Gastrocnemius medialis (tissue), 4 donors: ENCODE measurements at regions not wholly inside any gene's neighbourhood (a gene's known extent, or its start where the extent isn't known, plus 50 kb on each side); places are given as distances from the start of the nearest gene placed in this dataset.

ENCODE experiments used
- ATAC-seq, 2 donors: fragments of 150-250 bp; one replicate each; pipeline ENCODE4 v1.9.1; 2016
- DNase-seq, 2 donors: peaks; one replicate each; pipeline ENCODE4 v3.0.0-alpha.2; 2019
- H3K27ac ChIP-seq, 4 donors: fragments of 200-600 bp; sonication (generic); 1 replicate in 1 of 4; 2 replicates in 3 of 4; pipeline ENCODE4 v1.5.1; 2016 to 2018; ENCODE audit warnings: mild to moderate bottlenecking in 2 of 4, moderate library complexity in 1 of 4
- H3K27me3 ChIP-seq, 3 donors: fragments of 200-600 bp; sonication (generic) in 2 of 3; 1 replicate in 1 of 3; 2 replicates in 2 of 3; pipeline versions ENCODE4 v1.5.1 to v1.6.0; 2016 to 2019; ENCODE audit warnings: mild to moderate bottlenecking in 1 of 3, moderate library complexity in 1 of 3
- H3K36me3 ChIP-seq, 2 donors: fragments of 200-600 bp; sonication (generic) in 1 of 2; one replicate each; pipeline ENCODE4 v1.5.1; 2017 to 2018
- H3K4me1 ChIP-seq, 2 donors: fragments of 200-600 bp; sonication (generic) in 1 of 2; one replicate each; pipeline ENCODE4 v1.5.1; 2016 to 2017; ENCODE audit warnings: mild to moderate bottlenecking in 2 of 2
- H3K4me3 ChIP-seq, 4 donors: fragments of 200-600 bp; sonication (generic) in 3 of 4; 1 replicate in 1 of 4; 2 replicates in 3 of 4; pipeline ENCODE4 v1.5.1; 2016 to 2019; ENCODE audit warnings: mild to moderate bottlenecking in 2 of 4
- H3K9me3 ChIP-seq, 3 donors: fragments of 200-600 bp; sonication (generic) in 2 of 3; 1 replicate in 1 of 3; 2 replicates in 2 of 3; pipeline ENCODE4 v1.5.1; 2016 to 2019
- POLR2A ChIP-seq, 2 donors: fragments of 450-650 bp; IDR thresholded peaks; one replicate each; pipeline ENCODE4 v1.6.1; 2017; ENCODE audit warnings: antibody characterized with exemption in 2 of 2, mild to moderate bottlenecking in 2 of 2, moderate library complexity in 2 of 2
- in situ Hi-C, 4 donors: fragments of 200-750 bp; cut with MboI; loops; one replicate each; pipeline versions ENCODE4 v1.15.0 to v1.8.0; 2017; ENCODE audit warnings: low sequenced_read_pairs in 4 of 4
- intact Hi-C: fragments of 100-400 bp; cut with DNase I; formaldehyde crosslinking; loops from one replicate; pipeline ENCODE4 v1.15.1; 2023; ENCODE audit warnings: low total_unique reads
- TF ChIP-seq, protein P1 (sequence below), 5 experiments: fragments of 450-650 bp in 3 of 5; fragments of 200-600 bp in 2 of 5; sonication (generic) in 2 of 5; IDR thresholded peaks in 4 of 5; conservative IDR thresholded peaks in 1 of 5; 1 replicate in 4 of 5; 2 replicates in 1 of 5; pipeline ENCODE4 v1.5.1; 2016 to 2019; ENCODE audit warnings: antibody characterized with exemption in 5 of 5, mild to moderate bottlenecking in 3 of 5, moderate library complexity in 3 of 5

DNA sequence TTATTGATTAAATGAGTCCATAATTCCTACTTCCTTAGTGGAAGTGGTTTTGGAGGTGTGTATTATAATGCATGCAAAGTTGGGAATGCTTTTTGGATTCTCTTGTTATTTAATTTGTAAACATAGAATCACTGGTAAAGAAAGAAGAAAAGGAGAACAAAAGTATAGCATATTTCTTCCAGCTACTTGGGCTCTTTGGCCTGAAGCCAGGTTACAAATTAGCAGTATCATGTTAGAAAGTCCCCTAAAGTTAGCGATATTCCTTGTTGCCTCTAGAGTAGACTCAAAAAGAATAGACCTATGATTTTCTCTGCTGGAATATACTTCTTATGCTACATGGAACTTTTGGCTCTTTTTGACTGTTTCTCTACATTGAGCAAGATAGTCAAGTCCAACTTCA, 60.6 kb upstream of the CD28 start:
- DNase-seq (no peak), ATAC-seq (no peak)
- no peaks in the 10 kb centered on the region for H3K27me3 ChIP-seq
- no peaks in the 10 kb centered on the region for H3K36me3 ChIP-seq
- no peak overlapping the region for H3K4me3 ChIP-seq
- H3K4me1 ChIP-seq = peaks cover 17 to 28% of the 10 kb centered on the region in 2 donors
- no peak overlapping the region for H3K27ac ChIP-seq
- in situ Hi-C loops = no loop called here
- H3K9me3 ChIP-seq = no peaks in the 10 kb centered on the region
- intact Hi-C loops = no loop called here
- no peak for TF ChIP-seq POLR2A (IDR thresholded peaks at IDR 0.05)
- TF ChIP-seq, protein P1, sequence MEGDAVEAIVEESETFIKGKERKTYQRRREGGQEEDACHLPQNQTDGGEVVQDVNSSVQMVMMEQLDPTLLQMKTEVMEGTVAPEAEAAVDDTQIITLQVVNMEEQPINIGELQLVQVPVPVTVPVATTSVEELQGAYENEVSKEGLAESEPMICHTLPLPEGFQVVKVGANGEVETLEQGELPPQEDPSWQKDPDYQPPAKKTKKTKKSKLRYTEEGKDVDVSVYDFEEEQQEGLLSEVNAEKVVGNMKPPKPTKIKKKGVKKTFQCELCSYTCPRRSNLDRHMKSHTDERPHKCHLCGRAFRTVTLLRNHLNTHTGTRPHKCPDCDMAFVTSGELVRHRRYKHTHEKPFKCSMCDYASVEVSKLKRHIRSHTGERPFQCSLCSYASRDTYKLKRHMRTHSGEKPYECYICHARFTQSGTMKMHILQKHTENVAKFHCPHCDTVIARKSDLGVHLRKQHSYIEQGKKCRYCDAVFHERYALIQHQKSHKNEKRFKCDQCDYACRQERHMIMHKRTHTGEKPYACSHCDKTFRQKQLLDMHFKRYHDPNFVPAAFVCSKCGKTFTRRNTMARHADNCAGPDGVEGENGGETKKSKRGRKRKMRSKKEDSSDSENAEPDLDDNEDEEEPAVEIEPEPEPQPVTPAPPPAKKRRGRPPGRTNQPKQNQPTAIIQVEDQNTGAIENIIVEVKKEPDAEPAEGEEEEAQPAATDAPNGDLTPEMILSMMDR (IDR thresholded peaks at IDR 0.05 in 4 of 5, conservative IDR thresholded peaks at IDR 0.05 in 1 of 5) = no peak

GRCh38 chr2:203646266-203646864, 60.1 kb upstream of the CD28 start:
- DNase-seq = no peak
- TF ChIP-seq POLR2A (IDR thresholded peaks at IDR 0.05) = no peak
- TF ChIP-seq, protein P1 (IDR thresholded peaks at IDR 0.05 in 4 of 5, conservative IDR thresholded peaks at IDR 0.05 in 1 of 5) = no peak
- H3K4me1 ChIP-seq = peaks cover 20 to 34% of the 10 kb centered on the region in 2 donors
- intact Hi-C loops = no loop called here
- ATAC-seq = no peak
- no peak overlapping the region for H3K27ac ChIP-seq
- H3K36me3 ChIP-seq = no peaks in the 10 kb centered on the region
- in situ Hi-C loops = no loop called here
- H3K9me3 ChIP-seq = no peaks in the 10 kb centered on the region
- H3K27me3 ChIP-seq = no peaks in the 10 kb centered on the region
- H3K4me3 ChIP-seq = no peak overlapping the region

DNA sequence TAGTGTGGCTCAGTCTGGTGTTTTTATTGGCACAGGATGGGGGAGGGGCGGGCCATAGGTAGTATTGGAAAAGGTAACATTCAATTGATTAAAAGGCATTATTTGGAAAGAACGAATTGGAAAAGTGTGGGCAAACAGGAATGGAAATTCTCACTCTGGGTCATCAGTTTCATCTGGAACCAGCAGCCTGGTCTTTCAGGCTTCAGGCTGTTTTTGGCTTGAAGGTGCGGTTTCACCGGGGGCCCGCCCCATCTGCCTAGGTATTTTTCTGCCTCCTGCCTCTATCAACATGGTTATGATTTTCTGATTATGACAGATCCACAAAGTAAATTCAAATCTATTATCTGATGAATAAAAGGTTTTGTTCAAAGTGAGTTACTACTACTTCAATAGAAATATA, 59.5 kb upstream of the CD28 start:
- intact Hi-C loops = no loop called here
- in situ Hi-C loops = no loop called here
- no peaks in the 10 kb centered on the region for H3K27me3 ChIP-seq
- no peak for TF ChIP-seq POLR2A (IDR thresholded peaks at IDR 0.05)
- TF ChIP-seq, protein P1 (IDR thresholded peaks at IDR 0.05 in 4 of 5, conservative IDR thresholded peaks at IDR 0.05 in 1 of 5) = no peak
- H3K9me3 ChIP-seq = no peaks in the 10 kb centered on the region
- H3K4me1 ChIP-seq = peaks cover 20 to 36% of the 10 kb centered on the region in 2 donors
- no peaks in the 10 kb centered on the region for H3K36me3 ChIP-seq
- DNase-seq (no peak), ATAC-seq (no peak)
- H3K4me3 ChIP-seq = no peak overlapping the region
- no peak overlapping the region for H3K27ac ChIP-seq

DNA sequence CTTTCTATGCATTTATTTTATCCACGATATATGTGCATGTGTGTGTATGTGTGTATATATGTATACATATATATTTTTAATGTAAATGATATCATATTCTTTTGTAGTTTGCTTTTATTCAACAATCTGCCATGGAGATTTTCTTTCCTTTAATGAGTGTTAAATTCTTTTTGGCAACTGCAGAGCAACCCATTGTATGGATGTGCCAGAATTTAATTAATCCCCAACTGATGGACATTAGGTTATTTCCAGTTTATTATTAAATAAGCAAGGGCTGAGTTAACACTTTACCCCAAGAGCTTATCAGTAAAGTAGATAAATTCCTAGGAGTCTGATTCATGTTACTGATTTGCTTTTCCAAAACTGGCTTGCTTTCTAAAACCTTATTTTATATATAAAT, 58.9 kb upstream of the CD28 start:
- in situ Hi-C loops (no loop called here), intact Hi-C loops (no loop called here)
- DNase-seq (no peak), ATAC-seq (no peak)
- Histone ChIP-seq H3K4me3 (no peak overlapping the region), H3K4me1 (peaks cover 20 to 36% of the 10 kb centered on the region in 2 donors), H3K36me3 (no peaks in the 10 kb centered on the region), H3K9me3 (no peaks in the 10 kb centered on the region), H3K27ac (no peak overlapping the region), H3K27me3 (no peaks in the 10 kb centered on the region)
- no peak for TF ChIP-seq POLR2A (IDR thresholded peaks at IDR 0.05)
- TF ChIP-seq, protein P1 (IDR thresholded peaks at IDR 0.05 in 4 of 5, conservative IDR thresholded peaks at IDR 0.05 in 1 of 5) = no peak

DNA sequence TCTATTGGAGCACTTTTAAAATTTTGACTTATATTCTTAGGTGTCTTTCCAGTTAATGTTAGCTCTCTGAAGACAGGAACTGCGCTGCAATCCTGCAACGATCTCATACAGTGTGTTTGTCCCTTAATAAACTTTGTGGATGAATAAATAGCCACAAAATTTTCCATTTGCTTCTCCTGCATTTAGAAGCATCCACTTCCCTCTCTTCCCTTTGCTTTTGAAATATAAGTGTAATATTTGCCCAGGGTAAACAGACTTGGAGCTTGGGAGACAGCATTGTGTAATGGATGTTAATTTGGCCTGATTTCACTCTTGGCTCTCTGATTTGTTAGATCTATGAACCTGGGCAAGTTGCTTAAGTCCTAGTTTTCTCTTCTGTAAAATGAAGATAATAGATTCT, 58.2 kb upstream of the CD28 start:
- intact Hi-C loops (no loop called here), in situ Hi-C loops (no loop called here)
- Histone ChIP-seq H3K36me3 (no peaks in the 10 kb centered on the region), H3K4me1 (peaks cover 20 to 36% of the 10 kb centered on the region in 2 donors), H3K4me3 (no peak overlapping the region), H3K27me3 (no peaks in the 10 kb centered on the region), H3K9me3 (no peaks in the 10 kb centered on the region), H3K27ac (no peak overlapping the region)
- DNase-seq (no peak), ATAC-seq (peak in 1 of 2 donors; percentile 41)
- no peak for TF ChIP-seq POLR2A (IDR thresholded peaks at IDR 0.05)
- TF ChIP-seq, protein P1 (IDR thresholded peaks at IDR 0.05 in 4 of 5, conservative IDR thresholded peaks at IDR 0.05 in 1 of 5) = no peak
